Ishikawa (cell line): ENCODE measurements at regions not wholly inside any gene's neighbourhood (a gene's known extent, or its start where the extent isn't known, plus 50 kb on each side); places are given as distances from the start of the nearest gene placed in this dataset.

ENCODE experiments used
- CEBPB ChIP-seq: IDR thresholded peaks from 2 replicates; pipeline ENCODE4 v1.6.1; 2012
- EP300 ChIP-seq: IDR thresholded peaks from 2 replicates; pipeline ENCODE4 v1.6.1; 2012; ENCODE audit warnings: borderline replicate concordance
- RAD21 ChIP-seq: IDR thresholded peaks from 2 replicates; pipeline ENCODE4 v1.6.1; 2012; ENCODE audit warnings: low read depth
- TEAD4 ChIP-seq: IDR thresholded peaks from 2 replicates; pipeline ENCODE4 v1.6.1; 2012
- ZBTB7A ChIP-seq: IDR thresholded peaks from 2 replicates; pipeline ENCODE4 v1.6.1; 2012; ENCODE audit warnings: low read depth
- TF ChIP-seq, protein P1 (sequence below): IDR thresholded peaks from 2 replicates; pipeline ENCODE4 v1.6.1; 2012
- TF ChIP-seq, protein P2 (sequence below): IDR thresholded peaks from 2 replicates; pipeline ENCODE4 v1.6.1; 2012; ENCODE audit warnings: low read depth, mild to moderate bottlenecking

DNA sequence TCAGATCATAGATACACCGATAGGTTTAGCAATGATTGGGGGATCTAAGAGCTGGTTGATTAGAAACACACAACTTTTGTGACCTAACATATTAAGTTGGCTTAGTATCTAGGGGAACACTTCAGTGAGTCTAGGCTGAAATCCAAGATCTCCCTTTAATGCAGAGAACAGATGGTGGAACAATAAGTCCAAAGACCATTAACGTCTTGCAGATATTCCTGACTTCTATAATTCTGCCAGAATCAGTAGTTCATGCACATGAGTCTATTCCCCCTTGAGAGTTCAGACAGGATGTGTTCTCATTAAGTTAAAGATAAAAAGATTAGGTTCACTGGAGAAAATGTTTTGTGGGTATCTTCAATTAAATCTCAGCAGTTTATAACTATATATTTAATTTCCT lies 506.5 kb downstream of the TSN start:
- no peak for TF ChIP-seq EP300
- no peak for TF ChIP-seq RAD21
- TF ChIP-seq ZBTB7A: no peak
- TF ChIP-seq, protein P1, sequence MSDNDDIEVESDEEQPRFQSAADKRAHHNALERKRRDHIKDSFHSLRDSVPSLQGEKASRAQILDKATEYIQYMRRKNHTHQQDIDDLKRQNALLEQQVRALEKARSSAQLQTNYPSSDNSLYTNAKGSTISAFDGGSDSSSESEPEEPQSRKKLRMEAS: no peak
- TF ChIP-seq, protein P2, sequence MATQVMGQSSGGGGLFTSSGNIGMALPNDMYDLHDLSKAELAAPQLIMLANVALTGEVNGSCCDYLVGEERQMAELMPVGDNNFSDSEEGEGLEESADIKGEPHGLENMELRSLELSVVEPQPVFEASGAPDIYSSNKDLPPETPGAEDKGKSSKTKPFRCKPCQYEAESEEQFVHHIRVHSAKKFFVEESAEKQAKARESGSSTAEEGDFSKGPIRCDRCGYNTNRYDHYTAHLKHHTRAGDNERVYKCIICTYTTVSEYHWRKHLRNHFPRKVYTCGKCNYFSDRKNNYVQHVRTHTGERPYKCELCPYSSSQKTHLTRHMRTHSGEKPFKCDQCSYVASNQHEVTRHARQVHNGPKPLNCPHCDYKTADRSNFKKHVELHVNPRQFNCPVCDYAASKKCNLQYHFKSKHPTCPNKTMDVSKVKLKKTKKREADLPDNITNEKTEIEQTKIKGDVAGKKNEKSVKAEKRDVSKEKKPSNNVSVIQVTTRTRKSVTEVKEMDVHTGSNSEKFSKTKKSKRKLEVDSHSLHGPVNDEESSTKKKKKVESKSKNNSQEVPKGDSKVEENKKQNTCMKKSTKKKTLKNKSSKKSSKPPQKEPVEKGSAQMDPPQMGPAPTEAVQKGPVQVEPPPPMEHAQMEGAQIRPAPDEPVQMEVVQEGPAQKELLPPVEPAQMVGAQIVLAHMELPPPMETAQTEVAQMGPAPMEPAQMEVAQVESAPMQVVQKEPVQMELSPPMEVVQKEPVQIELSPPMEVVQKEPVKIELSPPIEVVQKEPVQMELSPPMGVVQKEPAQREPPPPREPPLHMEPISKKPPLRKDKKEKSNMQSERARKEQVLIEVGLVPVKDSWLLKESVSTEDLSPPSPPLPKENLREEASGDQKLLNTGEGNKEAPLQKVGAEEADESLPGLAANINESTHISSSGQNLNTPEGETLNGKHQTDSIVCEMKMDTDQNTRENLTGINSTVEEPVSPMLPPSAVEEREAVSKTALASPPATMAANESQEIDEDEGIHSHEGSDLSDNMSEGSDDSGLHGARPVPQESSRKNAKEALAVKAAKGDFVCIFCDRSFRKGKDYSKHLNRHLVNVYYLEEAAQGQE: no peak
- TF ChIP-seq CEBPB: no peak
- no peak for TF ChIP-seq TEAD4
